ENCODE measurements at regions not wholly inside any gene's neighbourhood (a gene's known extent, or its start where the extent isn't known, plus 50 kb on each side); places are given as distances from the start of the nearest gene placed in this dataset.

DNA sequence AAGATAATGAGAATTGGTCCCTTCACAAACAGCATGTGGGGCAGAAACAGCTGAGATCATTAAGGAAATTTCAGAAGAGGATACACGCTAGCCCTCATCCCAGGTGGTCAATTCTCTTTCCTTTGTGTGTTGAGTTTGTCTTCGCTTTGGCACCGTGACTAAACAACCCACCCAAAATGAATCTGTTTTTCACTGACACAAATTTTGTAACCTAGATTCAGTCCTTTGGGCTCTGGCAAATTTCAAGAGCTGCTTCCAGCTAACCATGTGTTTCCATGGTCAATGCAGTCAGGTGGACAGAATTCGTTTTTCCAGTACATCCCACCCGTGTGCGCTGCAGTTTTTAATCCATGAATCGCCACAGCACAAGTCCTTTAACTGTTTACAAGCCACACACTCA, 435.4 kb downstream of the WDR72 start:
- Histone ChIP-seq H3K79me2 (ENCODE audit: insufficient read depth, low read length) (no peaks in the 10 kb centered on the region), H2BK5ac (ENCODE audit: insufficient read length, low read length) (no peak overlapping the region), H3K18ac (ENCODE audit: insufficient read length, low read depth, low read length) (no peak overlapping the region), H3K56ac (ENCODE audit: insufficient read length, low read depth, low read length) (no peak overlapping the region), H4K5ac (ENCODE audit: insufficient read length, low read depth, low read length) (no peak overlapping the region), H3K23ac (ENCODE audit: insufficient read length, low read depth, low read length) (no peak overlapping the region), H2BK20ac (ENCODE audit: low read depth, low read length, poor library complexity, severe bottlenecking) (no peak overlapping the region), H3T11ph (ENCODE audit: low read length) (no peak overlapping the region), H2AK5ac (ENCODE audit: insufficient read length, low read length) (no peak overlapping the region), H3K4me2 (ENCODE audit: insufficient read depth, insufficient read length, low read length) (no peak overlapping the region), H3K4me1 (ENCODE audit: insufficient read depth, low read length) (peaks cover 2% of the 10 kb centered on the region; the same call in 1 of the 2 replicates), H4K20me1 (ENCODE audit: control insufficient read depth, insufficient read depth, insufficient read length) (no peaks in the 10 kb centered on the region), H4K91ac (ENCODE audit: insufficient read length, low read depth, low read length) (no peak overlapping the region), H2AFZ (ENCODE audit: low read length) (no peak overlapping the region), H3K4ac (ENCODE audit: low read depth, low read length) (no peak overlapping the region), H2BK15ac (ENCODE audit: low read depth, low read length) (no peak overlapping the region), H3K9ac (ENCODE audit: extremely low read depth, insufficient read length, low read length) (no peak overlapping the region), H2BK120ac (ENCODE audit: low read depth, low read length, poor library complexity, severe bottlenecking) (no peak overlapping the region), H4K8ac (replicated peaks; ENCODE audit: insufficient read length, low read depth, low read length) (no peak overlapping the region), H3K27me3 (ENCODE audit: insufficient read depth, low read length) (no peaks in the 10 kb centered on the region), H3K14ac (ENCODE audit: insufficient read depth, low read length) (no peak overlapping the region), H2BK12ac (ENCODE audit: insufficient read length, low read depth, low read length) (no peak overlapping the region), H3K79me1 (ENCODE audit: insufficient read depth, low read depth, low read length, poor library complexity, severe bottlenecking) (no peaks in the 10 kb centered on the region), H3K27ac (ENCODE audit: insufficient read length, low read depth, low read length) (no peak overlapping the region), H3K9me3 (ENCODE audit: control insufficient read depth, low read depth, low read length) (no peaks in the 10 kb centered on the region), H3K23me2 (ENCODE audit: insufficient read length, low read depth, low read length, poor library complexity, severe bottlenecking) (no peaks in the 10 kb centered on the region)
- Mint-ChIP-seq H3K4me1 (peaks cover 7 to 9% of the 10 kb centered on the region in 2 experiments; a peak in 3 of 4 replicates), H3K27me3 (ENCODE audit: low read depth) (no peaks in the 10 kb centered on the region; the same call in 1 of the 2 replicates), H3K36me3 (ENCODE audit: insufficient read depth in 1 of 3, low read depth in 3 of 3) (no peaks in the 10 kb centered on the region), H3K9me3 (no peaks in the 10 kb centered on the region), H3K27ac (no peak overlapping the region), H3K4me3 (no peak overlapping the region)
- no CpG with 5 or more reads among the region's 7 CpGs for WGBS (ENCODE audit: extremely low coverage, insufficient read length, low lambda C conversion rate)
- TF ChIP-seq, protein P1, sequence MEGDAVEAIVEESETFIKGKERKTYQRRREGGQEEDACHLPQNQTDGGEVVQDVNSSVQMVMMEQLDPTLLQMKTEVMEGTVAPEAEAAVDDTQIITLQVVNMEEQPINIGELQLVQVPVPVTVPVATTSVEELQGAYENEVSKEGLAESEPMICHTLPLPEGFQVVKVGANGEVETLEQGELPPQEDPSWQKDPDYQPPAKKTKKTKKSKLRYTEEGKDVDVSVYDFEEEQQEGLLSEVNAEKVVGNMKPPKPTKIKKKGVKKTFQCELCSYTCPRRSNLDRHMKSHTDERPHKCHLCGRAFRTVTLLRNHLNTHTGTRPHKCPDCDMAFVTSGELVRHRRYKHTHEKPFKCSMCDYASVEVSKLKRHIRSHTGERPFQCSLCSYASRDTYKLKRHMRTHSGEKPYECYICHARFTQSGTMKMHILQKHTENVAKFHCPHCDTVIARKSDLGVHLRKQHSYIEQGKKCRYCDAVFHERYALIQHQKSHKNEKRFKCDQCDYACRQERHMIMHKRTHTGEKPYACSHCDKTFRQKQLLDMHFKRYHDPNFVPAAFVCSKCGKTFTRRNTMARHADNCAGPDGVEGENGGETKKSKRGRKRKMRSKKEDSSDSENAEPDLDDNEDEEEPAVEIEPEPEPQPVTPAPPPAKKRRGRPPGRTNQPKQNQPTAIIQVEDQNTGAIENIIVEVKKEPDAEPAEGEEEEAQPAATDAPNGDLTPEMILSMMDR (conservative IDR thresholded peaks at IDR 0.05), result no peak
- no peak for DNase-seq
